Sigmoid colon (tissue), 6 donors: ENCODE measurements at regions not wholly inside any gene's neighbourhood (a gene's known extent, or its start where the extent isn't known, plus 50 kb on each side); places are given as distances from the start of the nearest gene placed in this dataset.

Experiments used
- DNase-seq: peaks from one replicate; pipeline ENCODE4 v3.0.0-alpha.2; 2019
- H3K27ac ChIP-seq, 4 donors: fragments of 200-600 bp; sonication (generic); one replicate each; pipeline ENCODE4 v1.5.1; 2016 to 2019; ENCODE audit warnings: mild to moderate bottlenecking in 1 of 4
- H3K27me3 ChIP-seq, 3 donors: fragments of 200-600 bp; sonication (generic); one replicate each; pipeline ENCODE4 v1.5.1; 2019; ENCODE audit warnings: mild to moderate bottlenecking in 1 of 3
- H3K36me3 ChIP-seq, 4 donors: fragments of 200-600 bp; sonication (generic); one replicate each; pipeline ENCODE4 v1.5.1; 2016 to 2019
- H3K4me1 ChIP-seq, 4 donors: fragments of 200-600 bp; sonication (generic); one replicate each; pipeline ENCODE4 v1.5.1; 2017 to 2019
- H3K4me3 ChIP-seq, 4 donors: fragments of 200-600 bp; sonication (generic); one replicate each; pipeline ENCODE4 v1.5.1; 2017 to 2019; ENCODE audit warnings: mild to moderate bottlenecking in 2 of 4, moderate library complexity in 1 of 4
- H3K9me3 ChIP-seq, 4 donors: fragments of 200-600 bp in 3 of 4; sonication (generic) in 3 of 4; one replicate each; pipeline versions ENCODE4 v1.5.1 to v1.6.1; 2013 to 2019
- CTCF ChIP-seq, 4 experiments: fragments of 450-650 bp in 3 of 4; fragments of 200-600 bp in 1 of 4; IDR thresholded peaks; one replicate each; pipeline ENCODE4 v1.5.1; 2016 to 2019; ENCODE audit warnings: antibody characterized with exemption in 4 of 4, mild to moderate bottlenecking in 3 of 4, moderate library complexity in 2 of 4
- EP300 ChIP-seq, 4 donors: sonication (generic); formaldehyde crosslinking; IDR thresholded peaks; one replicate each; pipeline ENCODE4 v1.6.1; 2017; ENCODE audit warnings: antibody characterized with exemption in 4 of 4
- POLR2A ChIP-seq, 2 donors: fragments of 450-650 bp; IDR thresholded peaks; one replicate each; pipeline ENCODE4 v1.6.1; 2016; ENCODE audit warnings: antibody characterized with exemption in 2 of 2, mild to moderate bottlenecking in 2 of 2, moderate library complexity in 2 of 2
- POLR2AphosphoS5 ChIP-seq, 4 donors: sonication (generic); formaldehyde crosslinking; IDR thresholded peaks; one replicate each; pipeline ENCODE4 v1.6.1; 2017; ENCODE audit warnings: antibody characterized with exemption in 4 of 4
- WGBS, 2 donors: extraction: QIAGEN DNeasy Blood & Tissue Kit; methylation state at CpG; one replicate each; pipeline ENCODE4 v1.1.7; 2013; 5-methylcytosine and 5-hydroxymethylcytosine counted together
- intact Hi-C: fragments of 100-400 bp; cut with DNase I; formaldehyde crosslinking; loops from one replicate; pipeline ENCODE4 v1.15.1; 2023
- donor health status: healthy with polysubstance abuse.
- donor health status: healthy.

GRCh38 chr4:32032136-32032672, 1312.0 kb downstream of the PCDH7 start:
- Histone ChIP-seq H3K36me3 (no peaks in the 10 kb centered on the region), H3K4me3 (no peak overlapping the region), H3K9me3 (no peaks in the 10 kb centered on the region), H3K27me3 (no peaks in the 10 kb centered on the region), H3K4me1 (no peaks in the 10 kb centered on the region), H3K27ac (no peak overlapping the region)
- DNase-seq = no peak
- 69 to 95% methylated on average over 5 of the region's 5 CpGs for WGBS, 2 donors
- TF ChIP-seq EP300 (IDR thresholded peaks at IDR 0.05) (no peak), CTCF (IDR thresholded peaks at IDR 0.05) (no peak), POLR2A (IDR thresholded peaks at IDR 0.05) (no peak), POLR2AphosphoS5 (IDR thresholded peaks at IDR 0.05) (no peak)
- intact Hi-C loops = no loop called here

GRCh38 chr4:32037399-32037798, 1317.2 kb downstream of the PCDH7 start:
- Histone ChIP-seq H3K27me3 (no peaks in the 10 kb centered on the region), H3K9me3 (no peaks in the 10 kb centered on the region), H3K27ac (no peak overlapping the region), H3K4me3 (no peak overlapping the region), H3K36me3 (no peaks in the 10 kb centered on the region), H3K4me1 (no peaks in the 10 kb centered on the region)
- 51 to 86% methylated on average over 1 of the region's 1 CpG for WGBS, 2 donors
- no peak for DNase-seq
- TF ChIP-seq EP300 (IDR thresholded peaks at IDR 0.05) = no peak
- no peak for TF ChIP-seq POLR2AphosphoS5 (IDR thresholded peaks at IDR 0.05)
- TF ChIP-seq CTCF (IDR thresholded peaks at IDR 0.05) = no peak
- no peak for TF ChIP-seq POLR2A (IDR thresholded peaks at IDR 0.05)
- intact Hi-C loops = no loop called here

GRCh38 chr4:32042486-32043247, 1322.5 kb downstream of the PCDH7 start:
- no peaks in the 10 kb centered on the region for H3K27me3 ChIP-seq
- DNase-seq = no peak
- WGBS, 2 donors = 5 to 42% methylated on average over 2 of the region's 2 CpGs
- TF ChIP-seq POLR2AphosphoS5 (IDR thresholded peaks at IDR 0.05) (no peak), EP300 (IDR thresholded peaks at IDR 0.05) (no peak), CTCF (IDR thresholded peaks at IDR 0.05) (no peak), POLR2A (IDR thresholded peaks at IDR 0.05) (no peak)
- H3K27ac ChIP-seq = no peak overlapping the region
- H3K36me3 ChIP-seq = no peaks in the 10 kb centered on the region
- intact Hi-C loops = no loop called here
- no peak overlapping the region for H3K4me3 ChIP-seq
- H3K4me1 ChIP-seq = peaks cover 0 to 11% (median 5%) of the 10 kb centered on the region in 4 donors
- no peaks in the 10 kb centered on the region for H3K9me3 ChIP-seq

GRCh38 chr4:32043248-32043633, 1323.1 kb downstream of the PCDH7 start:
- Histone ChIP-seq H3K4me1 (peaks cover 0 to 11% (median 5%) of the 10 kb centered on the region in 4 donors), H3K27ac (no peak overlapping the region), H3K36me3 (no peaks in the 10 kb centered on the region), H3K4me3 (no peak overlapping the region), H3K27me3 (no peaks in the 10 kb centered on the region), H3K9me3 (no peaks in the 10 kb centered on the region)
- intact Hi-C loops = no loop called here
- no peak for TF ChIP-seq POLR2AphosphoS5 (IDR thresholded peaks at IDR 0.05)
- no peak for TF ChIP-seq EP300 (IDR thresholded peaks at IDR 0.05)
- no peak for TF ChIP-seq POLR2A (IDR thresholded peaks at IDR 0.05)
- TF ChIP-seq CTCF (IDR thresholded peaks at IDR 0.05) = no peak
- DNase-seq = no peak
- 48 to 66% methylated on average over 2 of the region's 2 CpGs for WGBS, 2 donors
